GM23338 (cell line): ENCODE measurements at regions not wholly inside any gene's neighbourhood (a gene's known extent, or its start where the extent isn't known, plus 50 kb on each side); places are given as distances from the start of the nearest gene placed in this dataset.

Experiments used
- ATAC-seq: fragments of 200-7000 bp; cut with Tn5 transposase; 3 replicates; pipeline ENCODE4 v1.9.1; 2020
- DNase-seq: peaks from one replicate; pipeline ENCODE4 v3.0.0-alpha.2; 2015; ENCODE audit warnings: low spot score
- H2AFZ ChIP-seq: fragments of 200-600 bp; sonication (generic); 2 replicates; pipeline ENCODE4 v1.8.0; 2016; ENCODE audit warnings: antibody characterized with exemption, mild to moderate bottlenecking, moderate library complexity
- H3F3A ChIP-seq: fragments of 200-600 bp; sonication (generic); replicated peaks from 2 replicates; pipeline ENCODE4 v1.8.0; 2017; ENCODE audit warnings: antibody characterized with exemption, mixed run types, low read depth
- H3K27ac ChIP-seq: fragments of 200-600 bp; sonication (generic); 2 replicates; pipeline ENCODE4 v1.6.1; 2016; ENCODE audit warnings: low read depth
- H3K27me3 ChIP-seq: fragments of 200-600 bp; sonication (generic); 2 replicates; pipeline ENCODE4 v1.8.0; 2016; ENCODE audit warnings: mild to moderate bottlenecking, mixed run types, moderate library complexity; ENCODE audit not compliant: insufficient read depth
- H3K36me3 ChIP-seq: fragments of 200-600 bp; sonication (generic); 2 replicates; pipeline ENCODE4 v1.8.0; 2016; ENCODE audit warnings: mild to moderate bottlenecking; ENCODE audit not compliant: insufficient read depth
- H3K4me1 ChIP-seq: fragments of 200-600 bp; sonication (generic); 2 replicates; pipeline ENCODE4 v1.8.0; 2016; ENCODE audit warnings: mild to moderate bottlenecking, moderate library complexity; ENCODE audit not compliant: insufficient read depth
- H3K4me2 ChIP-seq: fragments of 200-600 bp; sonication (generic); 2 replicates; pipeline ENCODE4 v1.7.1; 2017; ENCODE audit warnings: mixed run types
- H3K4me3 ChIP-seq: fragments of 200-600 bp; sonication (generic); 2 replicates; pipeline ENCODE4 v1.6.1; 2016; ENCODE audit warnings: mixed run types
- H3K79me2 ChIP-seq: fragments of 200-600 bp; sonication (generic); replicated peaks from 2 replicates; pipeline ENCODE4 v1.8.0; 2017; ENCODE audit warnings: mild to moderate bottlenecking; ENCODE audit not compliant: insufficient read depth
- H3K9me2 ChIP-seq: fragments of 200-600 bp; sonication (generic); 2 replicates; pipeline ENCODE4 v1.8.0; 2017; ENCODE audit not compliant: insufficient read depth
- H4K20me1 ChIP-seq: fragments of 200-600 bp; sonication (generic); replicated peaks from 2 replicates; pipeline ENCODE4 v1.8.0; 2017; ENCODE audit warnings: mild to moderate bottlenecking; ENCODE audit not compliant: insufficient read depth
- H3K27ac Mint-ChIP-seq: 2 replicates; pipeline ENCODE4 v1.8.0; 2020; ENCODE audit warnings: inconsistent platforms, mild to moderate bottlenecking, moderate library complexity, mixed read lengths
- H3K27me3 Mint-ChIP-seq: 3 replicates; pipeline ENCODE4 v1.8.0; 2022; ENCODE audit warnings: low read depth, mild to moderate bottlenecking, moderate library complexity, mixed read lengths, inconsistent platforms; ENCODE audit not compliant: insufficient read depth, poor library complexity
- H3K36me3 Mint-ChIP-seq: 3 replicates; pipeline ENCODE4 v1.8.0; 2021; ENCODE audit warnings: low read depth, mild to moderate bottlenecking, inconsistent platforms, moderate library complexity, mixed read lengths
- H3K4me1 Mint-ChIP-seq: 3 replicates; pipeline ENCODE4 v1.8.0; 2020; ENCODE audit warnings: mild to moderate bottlenecking, inconsistent platforms, mixed read lengths
- H3K4me3 Mint-ChIP-seq: 3 replicates; pipeline ENCODE4 v1.8.0; 2021; ENCODE audit warnings: moderate library complexity, mild to moderate bottlenecking, inconsistent platforms, mixed read lengths
- H3K9me3 Mint-ChIP-seq: 3 replicates; pipeline ENCODE4 v1.8.0; 2020; ENCODE audit warnings: moderate library complexity, mild to moderate bottlenecking, inconsistent platforms, mixed read lengths
- CREB1 ChIP-seq: fragments of 250-450 bp; sonication (Bioruptor Pico); IDR thresholded peaks from 2 replicates; pipeline ENCODE4 v1.5.0; 2020; ENCODE audit warnings: low read depth, mild to moderate bottlenecking, moderate library complexity
- EZH2phosphoT487 ChIP-seq: fragments of 200-600 bp; sonication (generic); IDR thresholded peaks from one replicate; pipeline ENCODE4 v1.8.1; 2018; ENCODE audit warnings: antibody characterized with exemption; ENCODE audit not compliant: unreplicated experiment
- JUNB ChIP-seq: IDR thresholded peaks from one replicate; pipeline ENCODE4 v1.6.1; 2016; ENCODE audit warnings: antibody characterized with exemption; ENCODE audit not compliant: unreplicated experiment
- NANOG ChIP-seq: IDR thresholded peaks from 2 replicates; pipeline ENCODE4 v1.6.1; 2016; ENCODE audit warnings: antibody characterized with exemption, borderline replicate concordance
- POLR2AphosphoS5 ChIP-seq: IDR thresholded peaks from 2 replicates; pipeline ENCODE4 v1.6.1; 2016; ENCODE audit warnings: antibody characterized with exemption, low read depth
- STAT1 ChIP-seq: IDR thresholded peaks from one replicate; pipeline ENCODE4 v1.6.1; 2016; ENCODE audit warnings: antibody characterized with exemption; ENCODE audit not compliant: unreplicated experiment
- ZNF114 ChIP-seq: fragments of 250-450 bp; sonication (Bioruptor Pico); IDR thresholded peaks from 2 replicates; pipeline ENCODE4 v1.5.0; 2020; ENCODE audit warnings: mild to moderate bottlenecking, moderate library complexity
- ZNF331 ChIP-seq: fragments of 250-450 bp; sonication (Bioruptor Pico); IDR thresholded peaks from 2 replicates; pipeline ENCODE4 v1.5.0; 2020; ENCODE audit warnings: low read depth, mild to moderate bottlenecking, moderate library complexity
- TF ChIP-seq, protein P1 (sequence below): IDR thresholded peaks from one replicate; pipeline ENCODE4 v1.6.1; 2018; ENCODE audit warnings: antibody characterized with exemption; ENCODE audit not compliant: unreplicated experiment
- TF ChIP-seq, protein P2 (sequence below): fragments of 250-450 bp; sonication (Bioruptor Pico); IDR thresholded peaks from 2 replicates; pipeline ENCODE4 v1.5.0; 2020; ENCODE audit warnings: mild to moderate bottlenecking, moderate library complexity
- TF ChIP-seq, protein P3 (sequence below): IDR thresholded peaks from 2 replicates; pipeline ENCODE4 v1.6.1; 2016; ENCODE audit warnings: antibody characterized with exemption

DNA sequence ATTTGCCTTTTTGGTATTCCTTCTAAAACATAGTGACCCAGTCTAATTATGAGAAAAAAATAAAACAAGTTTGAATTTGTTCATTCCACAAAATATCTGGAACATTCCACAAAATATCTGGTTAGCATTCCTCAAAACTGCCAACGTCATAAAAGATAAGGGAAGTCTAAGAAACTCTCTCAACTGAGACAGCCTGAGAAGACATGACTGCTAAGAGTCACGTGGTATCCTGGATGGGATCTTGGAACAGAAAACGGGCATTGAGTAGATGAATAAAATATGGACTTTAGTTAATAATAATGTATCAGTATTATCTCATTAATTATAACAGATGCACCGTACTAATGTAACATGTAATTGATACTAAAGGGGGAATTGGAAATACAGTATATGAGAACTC lies 280.9 kb downstream of the ARAP2 start:
- no peaks in the 10 kb centered on the region for H4K20me1 ChIP-seq
- no peaks in the 10 kb centered on the region for H3F3A ChIP-seq
- H3K36me3 ChIP-seq = no peaks in the 10 kb centered on the region
- H3K36me3 Mint-ChIP-seq = no peaks in the 10 kb centered on the region
- H3K27me3 ChIP-seq = no peaks in the 10 kb centered on the region
- H3K9me2 ChIP-seq = no peaks in the 10 kb centered on the region
- no peak overlapping the region for H3K4me2 ChIP-seq
- DNase-seq (no peak), ATAC-seq (no peak)
- no peak overlapping the region for H3K4me3 ChIP-seq
- no peaks in the 10 kb centered on the region for H3K4me1 Mint-ChIP-seq
- no peaks in the 10 kb centered on the region for H3K27me3 Mint-ChIP-seq
- no peak overlapping the region for H2AFZ ChIP-seq
- no peak overlapping the region for H3K27ac ChIP-seq
- no peaks in the 10 kb centered on the region for H3K4me1 ChIP-seq
- H3K27ac Mint-ChIP-seq = no peak overlapping the region
- no peaks in the 10 kb centered on the region for H3K9me3 Mint-ChIP-seq
- H3K79me2 ChIP-seq = no peaks in the 10 kb centered on the region
- no peak for TF ChIP-seq POLR2AphosphoS5
- TF ChIP-seq, protein P1, sequence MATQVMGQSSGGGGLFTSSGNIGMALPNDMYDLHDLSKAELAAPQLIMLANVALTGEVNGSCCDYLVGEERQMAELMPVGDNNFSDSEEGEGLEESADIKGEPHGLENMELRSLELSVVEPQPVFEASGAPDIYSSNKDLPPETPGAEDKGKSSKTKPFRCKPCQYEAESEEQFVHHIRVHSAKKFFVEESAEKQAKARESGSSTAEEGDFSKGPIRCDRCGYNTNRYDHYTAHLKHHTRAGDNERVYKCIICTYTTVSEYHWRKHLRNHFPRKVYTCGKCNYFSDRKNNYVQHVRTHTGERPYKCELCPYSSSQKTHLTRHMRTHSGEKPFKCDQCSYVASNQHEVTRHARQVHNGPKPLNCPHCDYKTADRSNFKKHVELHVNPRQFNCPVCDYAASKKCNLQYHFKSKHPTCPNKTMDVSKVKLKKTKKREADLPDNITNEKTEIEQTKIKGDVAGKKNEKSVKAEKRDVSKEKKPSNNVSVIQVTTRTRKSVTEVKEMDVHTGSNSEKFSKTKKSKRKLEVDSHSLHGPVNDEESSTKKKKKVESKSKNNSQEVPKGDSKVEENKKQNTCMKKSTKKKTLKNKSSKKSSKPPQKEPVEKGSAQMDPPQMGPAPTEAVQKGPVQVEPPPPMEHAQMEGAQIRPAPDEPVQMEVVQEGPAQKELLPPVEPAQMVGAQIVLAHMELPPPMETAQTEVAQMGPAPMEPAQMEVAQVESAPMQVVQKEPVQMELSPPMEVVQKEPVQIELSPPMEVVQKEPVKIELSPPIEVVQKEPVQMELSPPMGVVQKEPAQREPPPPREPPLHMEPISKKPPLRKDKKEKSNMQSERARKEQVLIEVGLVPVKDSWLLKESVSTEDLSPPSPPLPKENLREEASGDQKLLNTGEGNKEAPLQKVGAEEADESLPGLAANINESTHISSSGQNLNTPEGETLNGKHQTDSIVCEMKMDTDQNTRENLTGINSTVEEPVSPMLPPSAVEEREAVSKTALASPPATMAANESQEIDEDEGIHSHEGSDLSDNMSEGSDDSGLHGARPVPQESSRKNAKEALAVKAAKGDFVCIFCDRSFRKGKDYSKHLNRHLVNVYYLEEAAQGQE = no peak
- TF ChIP-seq, protein P2, sequence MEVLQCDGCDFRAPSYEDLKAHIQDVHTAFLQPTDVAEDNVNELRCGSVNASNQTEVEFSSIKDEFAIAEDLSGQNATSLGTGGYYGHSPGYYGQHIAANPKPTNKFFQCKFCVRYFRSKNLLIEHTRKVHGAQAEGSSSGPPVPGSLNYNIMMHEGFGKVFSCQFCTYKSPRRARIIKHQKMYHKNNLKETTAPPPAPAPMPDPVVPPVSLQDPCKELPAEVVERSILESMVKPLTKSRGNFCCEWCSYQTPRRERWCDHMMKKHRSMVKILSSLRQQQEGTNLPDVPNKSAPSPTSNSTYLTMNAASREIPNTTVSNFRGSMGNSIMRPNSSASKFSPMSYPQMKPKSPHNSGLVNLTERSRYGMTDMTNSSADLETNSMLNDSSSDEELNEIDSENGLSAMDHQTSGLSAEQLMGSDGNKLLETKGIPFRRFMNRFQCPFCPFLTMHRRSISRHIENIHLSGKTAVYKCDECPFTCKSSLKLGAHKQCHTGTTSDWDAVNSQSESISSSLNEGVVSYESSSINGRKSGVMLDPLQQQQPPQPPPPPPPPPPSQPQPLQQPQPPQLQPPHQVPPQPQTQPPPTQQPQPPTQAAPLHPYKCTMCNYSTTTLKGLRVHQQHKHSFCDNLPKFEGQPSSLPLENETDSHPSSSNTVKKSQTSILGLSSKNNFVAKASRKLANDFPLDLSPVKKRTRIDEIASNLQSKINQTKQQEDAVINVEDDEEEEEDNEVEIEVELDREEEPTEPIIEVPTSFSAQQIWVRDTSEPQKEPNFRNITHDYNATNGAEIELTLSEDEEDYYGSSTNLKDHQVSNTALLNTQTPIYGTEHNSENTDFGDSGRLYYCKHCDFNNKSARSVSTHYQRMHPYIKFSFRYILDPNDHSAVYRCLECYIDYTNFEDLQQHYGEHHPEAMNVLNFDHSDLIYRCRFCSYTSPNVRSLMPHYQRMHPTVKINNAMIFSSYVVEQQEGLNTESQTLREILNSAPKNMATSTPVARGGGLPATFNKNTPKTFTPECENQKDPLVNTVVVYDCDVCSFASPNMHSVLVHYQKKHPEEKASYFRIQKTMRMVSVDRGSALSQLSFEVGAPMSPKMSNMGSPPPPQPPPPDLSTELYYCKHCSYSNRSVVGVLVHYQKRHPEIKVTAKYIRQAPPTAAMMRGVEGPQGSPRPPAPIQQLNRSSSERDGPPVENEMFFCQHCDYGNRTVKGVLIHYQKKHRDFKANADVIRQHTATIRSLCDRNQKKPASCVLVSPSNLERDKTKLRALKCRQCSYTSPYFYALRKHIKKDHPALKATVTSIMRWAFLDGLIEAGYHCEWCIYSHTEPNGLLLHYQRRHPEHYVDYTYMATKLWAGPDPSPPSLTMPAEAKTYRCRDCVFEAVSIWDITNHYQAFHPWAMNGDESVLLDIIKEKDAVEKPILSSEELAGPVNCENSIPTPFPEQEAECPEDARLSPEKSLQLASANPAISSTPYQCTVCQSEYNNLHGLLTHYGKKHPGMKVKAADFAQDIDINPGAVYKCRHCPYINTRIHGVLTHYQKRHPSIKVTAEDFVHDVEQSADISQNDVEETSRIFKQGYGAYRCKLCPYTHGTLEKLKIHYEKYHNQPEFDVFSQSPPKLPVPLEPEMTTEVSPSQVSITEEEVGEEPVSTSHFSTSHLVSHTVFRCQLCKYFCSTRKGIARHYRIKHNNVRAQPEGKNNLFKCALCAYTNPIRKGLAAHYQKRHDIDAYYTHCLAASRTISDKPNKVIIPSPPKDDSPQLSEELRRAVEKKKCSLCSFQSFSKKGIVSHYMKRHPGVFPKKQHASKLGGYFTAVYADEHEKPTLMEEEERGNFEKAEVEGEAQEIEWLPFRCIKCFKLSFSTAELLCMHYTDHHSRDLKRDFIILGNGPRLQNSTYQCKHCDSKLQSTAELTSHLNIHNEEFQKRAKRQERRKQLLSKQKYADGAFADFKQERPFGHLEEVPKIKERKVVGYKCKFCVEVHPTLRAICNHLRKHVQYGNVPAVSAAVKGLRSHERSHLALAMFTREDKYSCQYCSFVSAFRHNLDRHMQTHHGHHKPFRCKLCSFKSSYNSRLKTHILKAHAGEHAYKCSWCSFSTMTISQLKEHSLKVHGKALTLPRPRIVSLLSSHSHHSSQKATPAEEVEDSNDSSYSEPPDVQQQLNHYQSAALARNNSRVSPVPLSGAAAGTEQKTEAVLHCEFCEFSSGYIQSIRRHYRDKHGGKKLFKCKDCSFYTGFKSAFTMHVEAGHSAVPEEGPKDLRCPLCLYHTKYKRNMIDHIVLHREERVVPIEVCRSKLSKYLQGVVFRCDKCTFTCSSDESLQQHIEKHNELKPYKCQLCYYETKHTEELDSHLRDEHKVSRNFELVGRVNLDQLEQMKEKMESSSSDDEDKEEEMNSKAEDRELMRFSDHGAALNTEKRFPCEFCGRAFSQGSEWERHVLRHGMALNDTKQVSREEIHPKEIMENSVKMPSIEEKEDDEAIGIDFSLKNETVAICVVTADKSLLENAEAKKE (CRISPR knock-in tag) = no peak
- TF ChIP-seq EZH2phosphoT487 = no peak
- no peak for TF ChIP-seq STAT1
- no peak for TF ChIP-seq JUNB
- TF ChIP-seq NANOG = no peak
- TF ChIP-seq CREB1 (CRISPR knock-in tag) = no peak
- TF ChIP-seq ZNF331 (CRISPR knock-in tag) = no peak
- TF ChIP-seq ZNF114 (CRISPR knock-in tag) = no peak
- TF ChIP-seq, protein P3, sequence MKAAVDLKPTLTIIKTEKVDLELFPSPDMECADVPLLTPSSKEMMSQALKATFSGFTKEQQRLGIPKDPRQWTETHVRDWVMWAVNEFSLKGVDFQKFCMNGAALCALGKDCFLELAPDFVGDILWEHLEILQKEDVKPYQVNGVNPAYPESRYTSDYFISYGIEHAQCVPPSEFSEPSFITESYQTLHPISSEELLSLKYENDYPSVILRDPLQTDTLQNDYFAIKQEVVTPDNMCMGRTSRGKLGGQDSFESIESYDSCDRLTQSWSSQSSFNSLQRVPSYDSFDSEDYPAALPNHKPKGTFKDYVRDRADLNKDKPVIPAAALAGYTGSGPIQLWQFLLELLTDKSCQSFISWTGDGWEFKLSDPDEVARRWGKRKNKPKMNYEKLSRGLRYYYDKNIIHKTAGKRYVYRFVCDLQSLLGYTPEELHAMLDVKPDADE = no peak
- no peak overlapping the region for H3K4me3 Mint-ChIP-seq
